ENCODE measurements at regions not wholly inside any gene's neighbourhood (a gene's known extent, or its start where the extent isn't known, plus 50 kb on each side); places are given as distances from the start of the nearest gene placed in this dataset.
A peak's percentile ranks its signal among the peaks of the same experiment; 100 is the strongest.
"Not testable (repeated sequence)": the region's sequence is repeated elsewhere in the genome, so short reads cannot be mapped to it uniquely, and the experiment has no call there.

GRCh38 chr11:134941936-134942600 is 530.0 kb upstream of the B3GAT1 start:
- DNase-seq = not testable (repeated sequence)

DNA sequence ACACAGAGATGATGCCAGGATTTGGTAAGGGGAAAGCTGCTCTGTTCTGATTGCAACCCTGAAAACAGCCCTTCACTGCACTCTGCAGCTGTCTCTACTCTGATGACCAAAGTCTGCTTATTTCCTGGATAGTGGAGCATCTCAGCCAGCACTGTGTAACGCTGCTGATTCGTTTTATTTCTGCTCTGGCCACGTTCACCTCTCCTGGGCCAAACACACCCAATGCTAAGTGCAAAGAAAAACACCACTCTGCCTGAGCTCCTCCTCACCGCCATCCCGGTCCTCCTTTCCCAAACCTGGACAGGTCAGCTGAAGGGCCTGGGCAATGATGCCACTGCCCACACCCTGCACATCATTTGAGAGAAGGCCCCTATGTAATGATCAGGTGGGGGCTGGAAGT is 529.3 kb upstream of the B3GAT1 start:
- no peak for DNase-seq

- DNase-seq = no peak
Observed at GRCh38 chr11:134940441-134941126, 528.5 kb upstream of the B3GAT1 start.

GRCh38 chr11:134939905-134940304 is 527.9 kb upstream of the B3GAT1 start:
- DNase-seq = peak; percentile 8

DNA sequence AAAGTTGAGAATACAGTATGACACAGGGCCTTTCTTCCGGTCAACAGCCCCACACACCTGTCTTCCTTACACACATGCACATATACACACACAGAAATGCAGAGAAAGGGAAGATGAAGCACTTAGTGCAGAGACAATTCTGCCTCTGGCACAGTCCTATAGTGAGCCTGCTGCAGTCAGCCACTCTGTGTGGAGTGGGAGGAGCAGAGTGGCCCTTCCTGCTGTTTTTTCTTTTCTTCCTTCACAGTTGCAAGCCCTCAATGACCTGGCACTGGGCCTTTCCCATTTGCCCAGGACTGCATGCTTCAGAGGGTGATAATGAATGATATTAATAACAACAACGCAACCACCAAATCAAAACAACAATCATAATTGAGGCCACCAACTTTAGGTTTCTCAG is 527.0 kb upstream of the B3GAT1 start:
- no peak for DNase-seq

DNA sequence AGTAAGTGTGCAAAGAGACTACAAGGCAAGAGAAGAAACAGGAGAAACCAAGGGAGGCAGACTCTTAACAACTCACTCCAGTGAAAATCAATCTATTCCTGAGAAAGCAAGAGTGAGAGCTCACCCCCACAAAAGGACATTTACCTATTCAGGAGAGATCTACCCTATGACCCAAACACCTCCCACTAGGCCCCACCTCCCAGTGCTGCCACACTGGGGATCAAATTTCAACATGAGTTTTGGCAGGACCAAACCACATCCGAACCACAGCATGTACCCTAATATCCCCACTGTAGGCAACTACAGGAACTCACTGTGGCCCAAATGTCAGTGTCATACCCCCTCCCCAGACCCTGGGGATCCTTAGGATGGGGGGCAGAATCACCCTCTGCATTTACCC is 526.2 kb upstream of the B3GAT1 start:
- no peak for DNase-seq

GRCh38 chr11:134937193-134937592 is 525.2 kb upstream of the B3GAT1 start:
- DNase-seq = not testable (repeated sequence)

GRCh38 chr11:134932761-134933160 is 520.7 kb upstream of the B3GAT1 start:
- DNase-seq = no peak

DNA sequence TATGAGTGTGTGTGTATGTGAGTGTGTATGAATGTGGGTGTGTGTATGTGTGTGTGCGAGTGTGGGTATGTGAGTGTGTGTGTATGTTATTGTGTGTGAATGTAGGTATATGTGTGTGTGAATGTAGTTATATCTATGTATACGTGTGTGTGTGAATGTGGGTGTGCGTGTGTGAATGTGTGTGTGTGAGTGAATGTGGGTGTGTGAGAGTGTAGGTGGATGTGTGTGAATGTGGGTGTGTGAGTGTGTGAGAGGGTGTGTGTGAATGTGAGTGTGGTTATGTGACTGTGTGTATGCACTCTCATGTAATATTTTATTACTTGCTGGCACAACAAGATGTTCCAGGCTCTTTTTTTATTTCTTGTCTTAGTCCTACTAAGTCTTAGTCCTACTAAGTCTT is 513.4 kb upstream of the B3GAT1 start:
- no peak for DNase-seq

DNA sequence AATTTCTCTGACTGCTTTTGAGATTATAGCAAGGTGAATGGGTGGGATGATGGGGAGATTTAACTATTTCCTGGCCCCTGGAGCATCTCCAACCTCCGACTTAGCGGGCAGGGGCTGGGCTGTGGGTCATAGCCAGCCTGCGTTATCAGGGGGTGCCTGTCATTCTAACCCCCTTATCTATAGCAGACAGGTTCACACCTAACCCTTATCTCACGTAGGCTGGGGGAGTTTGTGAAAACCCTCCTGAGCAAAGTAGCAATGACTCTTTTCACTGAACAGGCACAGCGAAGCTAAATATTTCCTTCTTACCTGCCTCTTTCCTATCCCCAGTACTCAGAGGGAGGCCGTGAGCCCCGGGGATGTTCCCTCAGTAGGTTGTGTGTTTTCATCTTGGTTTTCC is 511.4 kb upstream of the B3GAT1 start:
- no peak for DNase-seq

GRCh38 chr11:134921938-134922337 is 509.9 kb upstream of the B3GAT1 start:
- DNase-seq = no peak

GRCh38 chr11:134920851-134921608 is 509.0 kb upstream of the B3GAT1 start:
- no peak for DNase-seq

DNA sequence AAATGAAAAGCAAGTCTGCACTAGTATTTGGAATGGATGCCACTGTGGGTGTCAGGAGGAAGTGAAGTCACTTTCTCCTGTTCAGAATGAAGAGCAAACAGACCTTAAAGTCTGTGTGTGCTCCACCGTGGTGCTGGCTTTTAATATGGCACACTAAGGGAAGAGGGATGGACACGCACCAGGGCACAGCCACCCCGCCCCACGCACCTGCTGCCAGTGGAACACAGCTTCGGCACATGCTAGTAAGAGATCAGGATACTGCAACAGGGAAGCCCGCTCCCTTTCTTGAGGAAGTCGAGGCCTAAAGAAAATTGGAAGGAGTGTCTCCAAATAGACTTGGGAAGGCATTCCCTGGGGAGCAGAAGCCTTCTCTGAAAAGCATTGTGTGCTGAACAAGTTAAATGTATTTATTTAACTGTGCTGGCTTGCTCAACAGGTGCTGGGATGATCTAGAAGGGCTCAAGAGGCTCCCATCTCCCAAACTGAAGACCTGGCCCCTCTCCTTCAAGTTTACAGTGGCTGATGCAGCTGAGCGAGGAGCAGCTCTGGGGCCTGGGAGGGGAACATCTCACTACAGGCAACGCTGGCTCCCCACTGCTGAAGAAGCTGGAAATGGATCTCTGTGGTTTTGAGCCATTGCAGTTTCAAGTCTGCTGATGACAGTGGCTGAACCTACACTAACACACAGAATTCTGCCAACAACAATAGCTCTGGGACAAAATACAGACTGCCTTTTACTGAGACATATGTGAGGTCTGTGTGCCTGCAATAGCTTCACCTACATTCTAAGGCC is 504.6 kb upstream of the B3GAT1 start:
- no peak for DNase-seq

DNA sequence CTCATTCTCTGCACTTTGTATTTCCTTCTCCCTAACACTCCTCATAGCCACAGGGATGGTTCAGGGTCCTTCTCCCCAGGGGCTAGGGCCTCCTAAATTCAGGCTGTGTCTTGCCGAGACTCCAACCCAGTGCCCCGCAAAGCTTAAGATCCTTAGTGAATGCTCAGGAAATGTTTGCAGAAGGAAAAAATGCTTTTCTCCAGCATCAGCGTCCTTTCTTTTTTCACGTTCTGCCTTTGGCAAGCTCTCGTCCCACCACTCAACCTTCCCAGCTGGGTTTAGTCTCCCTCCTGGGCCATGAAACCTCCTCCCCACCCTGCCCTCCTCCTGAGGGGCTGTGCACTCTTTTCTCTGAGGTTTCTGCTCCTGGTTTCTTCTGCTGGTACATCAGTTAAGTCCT is 503.8 kb upstream of the B3GAT1 start:
- DNase-seq = no peak

GRCh38 chr11:134915212-134915611 is 503.2 kb upstream of the B3GAT1 start:
- DNase-seq = no peak

DNA sequence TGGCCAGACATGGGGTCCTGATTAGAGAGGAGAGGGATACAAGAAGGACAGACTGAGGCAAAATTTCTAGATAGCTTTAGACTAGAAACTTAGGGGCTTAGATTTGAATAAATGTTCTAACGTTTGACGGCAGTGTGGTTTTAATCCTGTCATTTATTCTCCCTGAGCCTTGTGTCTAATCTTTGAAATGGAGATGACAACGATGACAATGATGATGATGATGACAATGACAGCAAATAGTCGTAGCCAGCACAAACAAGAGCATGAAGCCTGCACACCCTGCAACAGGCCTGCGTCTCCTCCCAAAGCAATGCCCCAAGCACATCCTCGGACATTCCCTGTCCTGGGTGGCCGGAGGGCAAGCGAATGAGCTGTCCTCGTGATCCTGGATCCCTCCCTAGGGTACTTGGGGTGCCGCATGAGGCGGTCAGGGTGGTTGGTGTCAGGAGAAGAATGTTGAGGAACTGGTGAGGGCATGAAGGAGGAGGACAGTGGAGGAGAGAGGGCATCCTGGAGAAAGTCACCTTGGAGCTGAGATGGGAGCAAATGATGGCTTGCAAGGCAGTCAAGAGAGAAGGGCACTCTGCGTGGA is 502.1 kb upstream of the B3GAT1 start:
- no peak for DNase-seq

GRCh38 chr11:134913391-134913790 is 501.3 kb upstream of the B3GAT1 start:
- no peak for DNase-seq

- DNase-seq = peak; percentile 3
Observed at GRCh38 chr11:134911514-134912180, 499.6 kb upstream of the B3GAT1 start.

- DNase-seq = no peak
Observed at GRCh38 chr11:134908583-134908982, 496.5 kb upstream of the B3GAT1 start.

- DNase-seq = no peak
Observed at GRCh38 chr11:134907636-134908035, 495.6 kb upstream of the B3GAT1 start.

GRCh38 chr11:134906356-134906955 is 494.4 kb upstream of the B3GAT1 start:
- DNase-seq = no peak

- DNase-seq = peak; percentile 7
Observed at GRCh38 chr11:134905928-134906327, 493.9 kb upstream of the B3GAT1 start.
